ENCODE measurements at regions not wholly inside any gene's neighbourhood (a gene's known extent, or its start where the extent isn't known, plus 50 kb on each side); places are given as distances from the start of the nearest gene placed in this dataset.

DNA sequence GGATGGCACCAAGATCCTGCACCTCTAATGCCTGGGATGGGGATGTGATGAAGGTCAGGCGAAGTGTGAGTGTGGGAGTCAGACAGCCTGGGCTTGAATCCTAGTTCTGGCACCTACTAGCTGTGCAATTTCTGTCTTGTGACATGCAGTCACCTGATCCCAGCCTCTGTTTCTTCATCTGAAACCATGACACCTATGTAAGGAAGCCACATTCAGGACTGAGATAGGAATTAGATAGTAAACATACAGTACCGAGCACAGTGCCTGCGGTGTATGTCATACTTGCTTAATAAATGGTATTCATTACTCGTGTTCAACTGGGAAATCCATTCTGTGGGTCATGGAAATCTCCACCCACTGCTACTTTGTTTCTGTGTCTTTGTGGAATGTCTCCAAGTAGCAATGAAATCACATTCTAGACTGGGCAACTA lies 140.6 kb upstream of the STC2 start:
- TF ChIP-seq, protein P1, sequence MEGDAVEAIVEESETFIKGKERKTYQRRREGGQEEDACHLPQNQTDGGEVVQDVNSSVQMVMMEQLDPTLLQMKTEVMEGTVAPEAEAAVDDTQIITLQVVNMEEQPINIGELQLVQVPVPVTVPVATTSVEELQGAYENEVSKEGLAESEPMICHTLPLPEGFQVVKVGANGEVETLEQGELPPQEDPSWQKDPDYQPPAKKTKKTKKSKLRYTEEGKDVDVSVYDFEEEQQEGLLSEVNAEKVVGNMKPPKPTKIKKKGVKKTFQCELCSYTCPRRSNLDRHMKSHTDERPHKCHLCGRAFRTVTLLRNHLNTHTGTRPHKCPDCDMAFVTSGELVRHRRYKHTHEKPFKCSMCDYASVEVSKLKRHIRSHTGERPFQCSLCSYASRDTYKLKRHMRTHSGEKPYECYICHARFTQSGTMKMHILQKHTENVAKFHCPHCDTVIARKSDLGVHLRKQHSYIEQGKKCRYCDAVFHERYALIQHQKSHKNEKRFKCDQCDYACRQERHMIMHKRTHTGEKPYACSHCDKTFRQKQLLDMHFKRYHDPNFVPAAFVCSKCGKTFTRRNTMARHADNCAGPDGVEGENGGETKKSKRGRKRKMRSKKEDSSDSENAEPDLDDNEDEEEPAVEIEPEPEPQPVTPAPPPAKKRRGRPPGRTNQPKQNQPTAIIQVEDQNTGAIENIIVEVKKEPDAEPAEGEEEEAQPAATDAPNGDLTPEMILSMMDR (conservative IDR thresholded peaks at IDR 0.05), result no peak
- TF ChIP-seq ZFX (IDR thresholded peaks at IDR 0.05), result no peak

Measured in C4-2B (cell line).